Stimulated activated CD8-positive, alpha-beta memory T cell treated with anti-CD3 and anti-CD28 coated beads, Interleukin-4, amount 100 ng/mL, for 1 hour (primary cell): ENCODE measurements at regions not wholly inside any gene's neighbourhood (a gene's known extent, or its start where the extent isn't known, plus 50 kb on each side); places are given as distances from the start of the nearest gene placed in this dataset.

Experiments used
- DNase-seq, 2 donors: peaks; one replicate each; pipeline ENCODE4 v3.0.0-alpha.2; 2020; ENCODE audit warnings: low read depth in 2 of 2, low spot score in 1 of 2

DNA sequence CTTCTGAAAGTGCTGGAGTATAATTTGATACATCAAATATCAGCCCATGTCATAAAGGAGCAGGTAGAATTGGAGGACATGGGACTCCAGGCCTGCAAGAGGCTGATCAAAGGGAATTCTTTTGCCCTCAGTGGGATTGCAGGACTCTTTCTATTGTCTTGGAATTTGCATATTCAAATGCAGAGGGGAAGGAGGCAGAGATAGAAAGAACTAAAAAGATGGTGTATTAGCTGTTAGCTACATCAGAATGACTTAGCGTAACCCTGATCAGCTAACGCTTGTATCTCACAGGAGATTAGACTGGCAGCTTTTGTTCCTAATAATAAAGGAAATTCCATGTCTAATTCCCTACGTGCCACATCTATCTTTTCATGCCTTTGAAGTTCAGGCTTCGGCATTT is 1014.7 kb upstream of the RBFOX1 start:
- no peak for DNase-seq

DNA sequence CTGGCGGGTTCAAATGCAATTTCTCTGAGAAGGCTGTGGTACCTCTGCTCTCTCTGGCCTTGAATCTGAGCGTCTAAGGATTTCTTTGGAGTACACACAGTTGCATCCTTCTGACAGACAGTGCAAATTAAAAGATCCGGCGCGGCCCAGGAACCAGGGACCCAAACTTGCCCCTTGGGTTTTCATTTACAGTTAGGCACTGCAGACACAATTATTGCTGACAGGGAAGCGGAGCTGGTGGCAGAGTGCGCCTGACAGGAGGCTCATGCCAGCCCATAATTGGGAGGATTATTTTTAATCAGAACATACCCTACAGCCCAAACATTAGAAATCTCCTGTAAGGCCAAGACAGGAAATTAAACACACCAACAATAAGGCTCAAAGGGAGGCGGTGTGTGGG is 1023.4 kb upstream of the RBFOX1 start:
- no peak for DNase-seq

DNA sequence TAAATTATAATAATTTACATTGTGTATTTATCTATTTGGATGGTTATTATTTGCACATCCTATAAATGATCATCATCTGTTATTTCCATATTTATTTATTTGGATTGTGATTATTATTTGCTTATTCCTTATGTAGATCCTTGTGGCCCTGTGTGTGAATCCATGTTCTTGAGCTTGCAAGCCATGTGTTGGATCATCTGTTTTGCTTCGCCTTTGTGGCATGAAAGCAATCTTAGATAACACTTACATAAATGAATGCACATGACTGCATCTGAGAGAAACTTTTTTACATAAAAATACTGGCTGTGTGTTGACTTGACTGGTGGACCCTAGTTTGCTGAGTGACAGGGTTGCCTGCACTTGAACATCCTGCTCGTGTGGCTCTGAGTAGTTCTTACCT is 1024.5 kb upstream of the RBFOX1 start:
- no peak for DNase-seq

DNA sequence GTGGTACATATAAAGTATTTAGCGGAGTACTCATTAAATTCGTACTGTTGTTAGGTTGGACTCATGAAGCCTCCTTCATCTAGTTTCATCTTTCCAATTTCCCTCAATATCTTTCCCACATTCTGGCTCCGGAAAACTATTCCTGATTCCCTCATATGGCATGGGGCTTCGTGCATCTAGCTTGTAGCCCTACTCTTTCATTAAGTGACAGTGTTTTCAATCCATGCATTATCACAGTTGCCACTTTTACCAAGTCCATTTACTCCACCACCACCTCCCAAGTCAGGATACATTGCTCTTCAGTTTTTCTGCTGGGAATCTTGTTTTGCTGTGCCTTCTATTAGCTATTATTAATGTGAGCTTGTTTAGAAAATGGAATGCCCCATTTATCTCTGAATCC is 1032.1 kb upstream of the RBFOX1 start:
- no peak for DNase-seq

DNA sequence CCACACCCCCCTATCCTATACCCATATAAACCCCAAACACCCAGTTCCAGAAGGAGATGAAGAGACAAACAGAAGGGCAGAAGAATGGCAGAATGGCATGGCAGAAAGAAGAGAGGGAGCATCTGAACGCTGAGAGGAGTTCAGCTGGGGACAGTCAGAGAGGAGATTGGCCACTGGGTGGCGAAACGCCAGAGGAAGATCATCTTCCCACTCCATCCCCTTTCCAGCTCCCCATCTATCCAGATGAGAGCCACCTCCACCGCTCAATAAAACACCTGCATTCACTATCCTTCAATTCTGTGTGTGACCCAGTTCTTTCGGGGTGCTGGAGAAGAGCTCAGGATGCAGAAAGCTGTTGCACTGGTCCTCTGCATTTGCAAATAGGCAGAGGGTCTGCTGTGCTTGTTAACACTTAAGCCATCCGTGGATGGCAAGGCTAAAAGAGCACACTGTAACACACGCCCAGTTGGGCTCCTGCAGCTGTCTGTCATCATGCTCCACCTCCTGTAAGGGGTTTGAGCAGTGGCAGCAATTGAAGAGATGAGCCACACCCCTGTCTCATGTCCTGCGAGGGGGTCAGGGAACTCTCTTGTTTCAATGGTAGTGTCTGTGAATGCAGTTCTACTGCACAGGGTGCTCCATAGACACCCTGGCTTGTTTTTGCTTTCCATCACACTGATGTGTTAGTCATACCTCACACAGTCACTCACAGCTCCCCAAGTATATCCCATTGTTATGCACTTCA is 1034.8 kb upstream of the RBFOX1 start:
- no peak for DNase-seq

DNA sequence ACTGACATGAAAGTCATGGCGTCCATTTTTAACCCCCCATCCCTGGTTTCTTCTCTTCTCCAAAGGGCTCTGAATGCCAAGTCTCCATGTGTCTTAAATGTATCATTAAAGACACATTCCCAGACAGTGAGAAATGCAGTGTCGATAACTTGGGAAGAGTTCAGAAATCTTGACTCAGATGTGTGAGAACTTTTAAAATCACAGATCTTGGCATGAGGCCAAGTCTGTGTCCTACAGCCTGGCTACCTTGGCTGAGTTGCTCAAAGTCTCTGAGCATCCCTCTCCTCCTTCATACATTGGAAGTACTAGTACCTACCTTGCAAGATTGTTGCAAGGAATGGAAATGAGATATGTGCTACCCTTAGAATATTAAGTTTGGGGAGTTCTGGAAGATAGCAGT is 1046.5 kb upstream of the RBFOX1 start:
- DNase-seq, result no peak

DNA sequence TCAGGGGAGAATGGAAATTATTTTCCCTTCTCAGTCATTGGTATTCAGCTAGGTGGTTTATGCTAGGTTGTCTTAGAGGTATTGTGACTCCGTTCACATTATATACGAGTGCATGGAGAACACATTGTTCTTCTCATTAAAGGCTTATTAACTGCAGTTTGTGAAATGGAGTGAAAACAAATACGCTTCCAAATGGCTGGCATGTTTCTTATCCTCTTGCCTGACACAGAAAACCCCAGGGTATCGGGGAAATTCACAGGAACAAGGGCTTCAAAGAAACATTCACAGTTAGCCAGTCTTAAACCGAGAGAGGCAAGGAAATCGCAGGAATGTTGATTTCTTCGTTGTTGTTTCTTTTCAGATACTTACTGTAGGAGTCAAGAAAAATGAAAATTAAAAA is 1047.9 kb upstream of the RBFOX1 start:
- no peak for DNase-seq

DNA sequence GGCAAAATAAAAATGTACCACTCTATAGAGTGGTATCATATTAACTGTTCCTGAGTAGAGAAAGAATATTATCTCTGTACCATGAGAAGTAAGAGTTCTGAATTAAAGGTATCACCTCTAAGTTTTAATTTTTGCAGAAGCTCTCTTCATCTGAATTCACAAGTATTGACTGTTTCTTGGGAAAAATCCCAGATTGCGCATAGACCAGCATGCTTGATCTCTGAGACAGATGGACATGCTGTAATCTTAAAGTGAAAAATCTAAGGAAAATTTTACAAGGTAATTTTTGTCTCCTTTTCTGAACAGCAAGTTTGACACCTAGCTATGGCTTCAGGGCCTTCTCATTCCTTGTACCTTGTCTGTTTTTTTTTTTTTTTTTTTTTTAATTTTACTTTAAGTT is 1050.7 kb upstream of the RBFOX1 start:
- no peak for DNase-seq

DNA sequence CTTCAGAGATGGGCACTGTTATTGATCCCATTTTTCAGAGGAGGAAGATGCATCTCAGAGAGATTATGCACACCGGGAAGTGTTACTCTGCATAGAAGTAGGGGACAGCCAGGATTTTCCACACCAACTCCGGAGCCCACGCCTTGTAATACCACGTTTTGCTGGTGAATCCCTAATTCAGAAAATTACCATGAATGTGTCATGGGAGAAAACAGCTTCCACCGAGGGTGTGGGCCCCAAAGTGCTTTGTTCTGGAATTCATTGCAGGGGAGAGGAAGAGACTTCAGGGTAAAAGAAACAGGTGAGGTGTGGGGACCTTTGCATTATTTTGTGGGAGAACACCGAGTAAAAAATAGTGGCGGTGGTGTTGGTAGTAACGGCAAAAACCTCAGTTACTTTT is 1051.4 kb upstream of the RBFOX1 start:
- no peak for DNase-seq

DNA sequence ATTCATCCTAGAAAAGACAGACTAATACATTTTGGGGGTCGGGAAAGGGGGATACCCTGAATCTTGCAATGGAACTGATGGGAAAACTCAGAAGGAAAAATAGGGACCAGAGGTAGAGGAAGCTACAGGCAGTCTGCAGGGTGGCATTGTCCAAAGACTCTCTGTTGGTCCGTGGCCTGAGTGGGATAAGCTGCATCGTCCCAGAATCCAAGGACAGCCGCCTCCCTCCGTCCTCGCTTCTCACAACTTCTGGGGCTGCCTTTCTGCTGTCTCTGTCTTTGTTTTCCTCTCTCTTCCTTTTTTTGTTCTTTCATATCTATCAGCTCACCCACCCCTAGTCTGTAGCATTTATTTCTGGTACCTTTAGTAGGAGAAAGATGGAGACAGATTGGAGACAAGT is 1052.6 kb upstream of the RBFOX1 start:
- no peak for DNase-seq

DNA sequence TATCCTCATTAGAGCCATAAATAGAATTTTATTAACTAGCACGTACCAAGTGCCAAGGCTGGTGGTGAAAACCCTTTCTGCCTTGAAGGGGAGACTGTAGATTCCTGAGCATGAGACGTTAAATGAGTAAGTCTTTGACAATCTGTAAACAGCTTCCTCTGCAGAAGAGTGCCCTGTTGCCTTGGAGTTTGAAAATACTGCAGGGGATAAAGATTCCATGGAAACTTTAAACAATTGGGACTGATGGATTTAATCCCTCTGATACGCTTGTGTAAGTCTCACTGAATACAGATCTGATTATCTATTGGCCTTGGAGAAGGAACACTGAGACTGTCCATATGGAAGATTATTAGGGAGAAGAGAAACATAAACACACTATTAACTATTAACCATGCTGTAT is 1053.4 kb upstream of the RBFOX1 start:
- DNase-seq, result no peak

DNA sequence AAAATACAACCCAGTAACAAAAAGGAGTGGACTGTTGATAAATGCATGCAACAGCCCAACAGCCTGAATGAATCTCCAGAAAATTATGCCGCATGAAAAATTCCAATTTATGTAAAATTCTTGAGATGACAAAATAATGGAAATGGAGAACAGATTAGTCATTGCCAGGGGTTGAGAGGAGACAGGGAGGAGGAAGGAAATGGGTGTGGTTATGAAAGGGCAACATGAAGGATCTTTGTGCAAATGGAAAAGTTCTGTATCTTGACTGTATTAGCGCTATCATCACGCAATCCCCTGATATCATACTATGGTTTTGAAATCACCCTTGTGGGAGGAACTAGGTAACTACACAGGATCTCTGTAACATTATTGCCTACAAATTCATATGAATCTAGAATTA is 1058.3 kb upstream of the RBFOX1 start:
- DNase-seq, result no peak

DNA sequence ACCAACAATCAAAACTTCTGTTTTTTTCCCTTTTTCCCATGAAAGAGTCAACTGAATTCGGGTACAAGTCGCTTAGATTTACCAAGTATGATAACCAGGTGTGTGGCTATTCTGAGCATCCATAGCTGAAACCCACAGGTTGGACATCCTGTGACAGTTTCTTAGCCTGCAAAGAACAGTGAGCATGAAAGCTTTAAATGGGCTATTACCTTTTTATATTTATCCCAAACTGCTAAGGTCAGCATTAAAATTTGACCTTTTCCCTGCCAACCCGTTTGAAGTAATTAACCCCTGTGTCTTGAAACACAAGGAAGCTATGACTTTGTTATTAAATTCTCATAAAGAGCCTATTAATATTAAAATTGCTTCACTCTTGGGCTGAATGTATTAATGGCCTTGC is 1065.0 kb upstream of the RBFOX1 start:
- no peak for DNase-seq

DNA sequence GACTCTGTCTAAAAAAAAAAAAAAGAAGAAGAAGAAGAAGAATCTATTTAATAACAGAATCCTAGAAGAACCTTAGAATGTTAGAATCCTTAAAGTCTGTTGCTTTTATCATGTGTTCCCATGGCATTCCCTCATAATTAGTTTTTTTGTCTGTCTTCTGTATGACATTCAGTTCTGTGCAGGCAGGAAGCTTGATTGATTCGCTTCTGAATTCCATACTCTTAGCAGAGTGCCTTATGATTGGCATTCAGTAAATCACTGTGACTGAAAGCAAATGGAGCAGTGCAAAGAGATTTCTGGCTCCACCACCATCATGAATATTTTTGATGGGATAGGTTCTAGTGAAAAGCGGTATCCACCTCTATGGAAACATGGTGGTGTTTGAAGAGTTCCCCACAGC is 1065.9 kb upstream of the RBFOX1 start:
- DNase-seq, result no peak

DNA sequence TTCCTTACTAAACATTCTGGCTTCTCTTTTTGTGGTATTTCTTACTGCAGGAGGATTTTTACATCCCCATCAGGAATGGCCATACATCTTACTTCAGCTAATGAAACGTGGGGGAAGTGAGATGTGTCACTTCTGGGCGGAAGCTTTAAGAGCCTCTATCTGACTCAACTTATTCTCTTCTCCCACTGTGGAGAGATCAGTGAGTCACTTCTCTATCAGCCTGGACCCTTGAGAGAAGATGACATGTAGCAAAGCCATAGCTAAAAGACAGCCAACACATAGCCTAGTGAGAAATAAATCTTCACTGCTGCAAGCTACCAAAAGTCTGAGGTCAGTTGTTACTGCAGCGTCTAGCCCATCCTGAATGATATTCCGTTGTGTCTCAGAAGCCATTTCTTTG is 1066.7 kb upstream of the RBFOX1 start:
- no peak for DNase-seq

DNA sequence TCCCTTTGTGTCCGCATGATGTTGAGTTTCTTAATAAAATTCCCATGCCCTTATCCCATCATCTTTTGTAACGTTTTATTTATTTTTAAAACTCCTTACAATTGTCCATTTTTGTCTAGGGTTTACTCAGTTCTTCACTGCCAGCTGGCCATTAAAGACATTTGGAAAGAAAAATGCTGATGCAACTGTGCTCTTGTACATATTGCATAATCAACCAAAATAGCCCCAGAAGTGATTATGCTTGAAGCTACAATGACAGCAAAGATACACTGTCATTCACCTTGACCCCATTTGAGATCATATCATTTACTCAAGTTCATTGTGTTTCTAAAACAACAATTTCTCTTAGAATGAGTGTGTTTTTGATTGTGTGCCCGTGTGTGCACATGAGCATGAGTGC is 1074.6 kb upstream of the RBFOX1 start:
- DNase-seq, result no peak

DNA sequence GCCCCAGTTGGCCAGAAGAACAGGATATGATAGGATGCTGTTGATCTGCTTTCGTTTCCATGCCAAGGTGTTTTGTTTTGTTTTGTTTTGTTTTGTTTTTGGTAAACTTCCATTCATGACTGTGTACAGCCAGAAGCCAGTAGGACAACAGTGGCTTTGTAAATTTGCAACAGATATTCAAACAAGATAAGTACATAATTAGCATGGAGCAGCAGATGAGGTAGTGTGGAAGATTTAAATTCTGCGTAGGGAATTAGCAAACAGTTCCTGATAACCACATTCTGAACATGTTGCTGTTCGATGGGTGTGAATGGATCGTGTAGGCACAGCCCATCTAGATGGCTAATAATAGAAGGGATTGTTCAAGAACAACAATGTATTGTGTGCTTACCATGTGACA is 1080.1 kb upstream of the RBFOX1 start:
- no peak for DNase-seq

DNA sequence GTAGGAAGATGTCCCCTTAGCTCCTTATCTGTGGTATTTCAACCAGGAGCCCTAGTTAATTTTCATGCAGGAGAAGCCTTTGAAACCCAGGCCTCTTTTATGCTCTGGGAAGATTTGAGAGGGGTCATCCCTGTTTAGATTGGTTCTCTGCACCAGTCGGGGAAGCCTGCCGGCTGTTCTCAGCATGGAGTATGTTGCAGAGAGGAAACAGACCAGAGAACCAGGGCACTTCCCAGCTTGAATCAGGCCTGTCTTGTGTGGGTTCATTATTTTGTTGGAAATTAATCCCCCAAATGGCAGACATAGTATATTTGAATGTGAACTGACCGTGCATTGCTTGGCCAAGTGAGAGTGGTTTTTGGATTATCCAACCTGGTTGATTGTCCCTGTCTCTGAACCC is 1082.1 kb upstream of the RBFOX1 start:
- no peak for DNase-seq

DNA sequence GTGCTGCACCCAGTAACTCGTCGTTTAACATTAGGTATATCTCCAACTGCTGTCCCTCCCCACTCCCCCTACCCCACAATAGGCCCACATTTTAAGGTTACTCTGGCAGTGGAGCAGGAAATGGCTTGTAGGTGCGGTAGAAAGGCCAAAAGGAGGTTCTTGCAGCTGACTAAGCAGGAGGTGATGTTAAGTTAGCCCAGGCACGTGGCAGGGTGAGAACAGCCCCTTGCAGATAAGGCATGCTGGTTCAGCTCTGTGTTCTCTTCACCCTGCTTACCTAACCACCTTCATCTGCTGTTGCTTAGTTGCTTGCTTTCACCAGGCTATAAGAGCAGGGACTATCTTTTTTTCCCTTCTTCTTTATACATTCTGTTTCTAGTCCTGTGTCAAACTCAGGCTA is 1082.8 kb upstream of the RBFOX1 start:
- no peak for DNase-seq

DNA sequence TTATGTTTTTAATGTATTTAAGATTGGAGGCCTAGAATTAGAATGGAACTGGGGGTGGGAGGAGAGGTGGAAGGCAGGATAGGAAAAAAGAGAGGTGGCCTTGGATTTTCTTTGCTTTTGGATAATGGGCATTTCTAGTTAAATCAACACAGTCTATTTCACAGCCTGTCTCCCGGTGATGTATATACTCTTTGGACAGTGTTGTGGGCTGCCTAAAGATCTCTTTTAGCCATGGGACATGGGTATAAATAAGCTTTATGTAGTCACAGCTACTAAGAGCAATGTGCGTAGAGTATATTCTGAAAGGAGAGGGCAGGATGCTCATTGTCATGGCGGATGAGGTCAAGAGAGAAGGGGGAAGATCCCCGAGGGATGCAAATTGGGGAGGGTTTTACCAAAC is 1084.4 kb upstream of the RBFOX1 start:
- DNase-seq, result no peak

DNA sequence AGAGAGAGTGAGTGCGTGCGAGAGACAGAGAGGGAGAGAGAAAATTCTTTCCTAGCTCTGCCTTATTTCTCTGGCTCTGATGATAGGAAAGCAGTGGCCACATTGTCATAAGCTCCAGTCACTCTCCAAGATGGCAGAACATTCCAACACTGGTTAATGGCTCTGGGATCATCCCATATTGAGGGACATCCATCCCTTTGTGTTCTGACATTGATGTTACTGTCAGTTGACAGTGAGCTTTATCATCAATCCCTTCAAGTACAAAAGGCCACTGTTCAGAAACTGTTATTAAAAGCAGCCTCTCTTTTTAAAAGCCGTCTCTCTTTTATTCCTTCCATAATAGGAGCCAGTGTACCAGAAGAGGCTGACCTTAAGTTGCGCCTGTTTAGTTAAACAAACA is 1084.9 kb upstream of the RBFOX1 start:
- no peak for DNase-seq

DNA sequence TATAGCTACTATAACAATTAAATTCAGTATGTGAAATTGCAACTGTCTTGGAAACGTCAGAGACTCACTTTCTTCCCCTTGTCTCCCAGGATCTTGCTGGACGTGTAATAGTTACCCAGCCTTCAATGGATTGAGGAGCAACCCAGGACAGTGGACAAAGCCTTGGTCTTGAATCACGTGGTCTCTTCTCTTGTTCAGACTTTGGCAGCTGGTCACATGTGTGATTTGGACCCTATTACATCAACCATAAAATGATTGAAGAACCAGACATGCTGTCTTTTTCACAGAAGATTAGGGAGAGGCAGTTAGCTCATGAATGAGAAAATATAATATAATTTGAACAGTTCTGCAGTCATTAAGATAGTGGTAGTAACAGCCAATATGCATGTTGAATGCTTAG is 1085.5 kb upstream of the RBFOX1 start:
- no peak for DNase-seq

DNA sequence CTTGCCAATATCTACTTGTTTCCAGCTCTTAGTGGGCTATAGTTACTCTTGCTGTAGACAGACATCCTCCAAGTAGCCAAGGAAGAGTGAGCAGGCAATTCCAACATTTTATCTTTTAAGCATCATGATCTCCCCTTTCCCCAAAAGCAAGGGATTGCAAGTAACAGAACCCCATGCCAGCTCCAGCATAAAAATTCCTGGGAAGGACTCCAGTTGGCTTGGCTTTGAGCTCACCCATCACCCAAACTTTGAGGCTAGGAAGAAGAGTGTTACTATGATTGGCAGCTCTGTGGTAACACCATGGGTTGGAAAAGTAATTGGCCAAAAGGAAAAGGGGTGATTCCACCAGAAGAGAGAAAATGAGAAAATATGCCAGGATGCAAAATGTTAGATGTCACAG is 1086.4 kb upstream of the RBFOX1 start:
- DNase-seq, result no peak

DNA sequence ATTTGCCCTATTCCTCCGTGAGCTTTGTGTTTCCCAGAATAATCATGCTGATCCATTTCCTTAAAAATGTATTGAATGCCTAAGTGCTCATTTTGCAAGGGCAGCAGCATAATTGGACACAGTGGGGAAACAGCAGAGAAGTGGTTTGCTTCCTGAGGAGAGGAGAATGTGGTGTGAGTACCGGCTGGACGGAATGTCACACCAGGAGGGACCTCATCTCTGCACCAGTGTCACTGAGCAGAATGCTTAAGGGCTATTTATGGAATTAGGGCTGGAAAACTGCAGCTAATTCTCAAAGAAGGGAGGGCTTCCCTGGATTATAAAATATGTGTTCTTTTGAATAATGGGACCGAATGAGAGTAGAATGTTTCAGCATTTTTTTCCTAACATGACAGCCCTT is 1100.6 kb upstream of the RBFOX1 start:
- DNase-seq, result no peak
